GM23338 (cell line): ENCODE measurements at regions not wholly inside any gene's neighbourhood (a gene's known extent, or its start where the extent isn't known, plus 50 kb on each side); places are given as distances from the start of the nearest gene placed in this dataset.

ENCODE experiments used
- ATAC-seq: fragments of 200-7000 bp; cut with Tn5 transposase; 3 replicates; pipeline ENCODE4 v1.9.1; 2020
- DNase-seq: peaks from one replicate; pipeline ENCODE4 v3.0.0-alpha.2; 2015; ENCODE audit warnings: low spot score
- H2AFZ ChIP-seq: fragments of 200-600 bp; sonication (generic); 2 replicates; pipeline ENCODE4 v1.8.0; 2016; ENCODE audit warnings: antibody characterized with exemption, mild to moderate bottlenecking, moderate library complexity
- H3F3A ChIP-seq: fragments of 200-600 bp; sonication (generic); replicated peaks from 2 replicates; pipeline ENCODE4 v1.8.0; 2017; ENCODE audit warnings: antibody characterized with exemption, mixed run types, low read depth
- H3K27ac ChIP-seq: fragments of 200-600 bp; sonication (generic); 2 replicates; pipeline ENCODE4 v1.6.1; 2016; ENCODE audit warnings: low read depth
- H3K27me3 ChIP-seq: fragments of 200-600 bp; sonication (generic); 2 replicates; pipeline ENCODE4 v1.8.0; 2016; ENCODE audit warnings: mild to moderate bottlenecking, mixed run types, moderate library complexity; ENCODE audit not compliant: insufficient read depth
- H3K36me3 ChIP-seq: fragments of 200-600 bp; sonication (generic); 2 replicates; pipeline ENCODE4 v1.8.0; 2016; ENCODE audit warnings: mild to moderate bottlenecking; ENCODE audit not compliant: insufficient read depth
- H3K4me1 ChIP-seq: fragments of 200-600 bp; sonication (generic); 2 replicates; pipeline ENCODE4 v1.8.0; 2016; ENCODE audit warnings: mild to moderate bottlenecking, moderate library complexity; ENCODE audit not compliant: insufficient read depth
- H3K4me2 ChIP-seq: fragments of 200-600 bp; sonication (generic); 2 replicates; pipeline ENCODE4 v1.7.1; 2017; ENCODE audit warnings: mixed run types
- H3K4me3 ChIP-seq: fragments of 200-600 bp; sonication (generic); 2 replicates; pipeline ENCODE4 v1.6.1; 2016; ENCODE audit warnings: mixed run types
- H3K79me2 ChIP-seq: fragments of 200-600 bp; sonication (generic); replicated peaks from 2 replicates; pipeline ENCODE4 v1.8.0; 2017; ENCODE audit warnings: mild to moderate bottlenecking; ENCODE audit not compliant: insufficient read depth
- H3K9me2 ChIP-seq: fragments of 200-600 bp; sonication (generic); 2 replicates; pipeline ENCODE4 v1.8.0; 2017; ENCODE audit not compliant: insufficient read depth
- H4K20me1 ChIP-seq: fragments of 200-600 bp; sonication (generic); replicated peaks from 2 replicates; pipeline ENCODE4 v1.8.0; 2017; ENCODE audit warnings: mild to moderate bottlenecking; ENCODE audit not compliant: insufficient read depth
- H3K27ac Mint-ChIP-seq: 2 replicates; pipeline ENCODE4 v1.8.0; 2020; ENCODE audit warnings: inconsistent platforms, mild to moderate bottlenecking, moderate library complexity, mixed read lengths
- H3K27me3 Mint-ChIP-seq: 3 replicates; pipeline ENCODE4 v1.8.0; 2022; ENCODE audit warnings: low read depth, mild to moderate bottlenecking, moderate library complexity, mixed read lengths, inconsistent platforms; ENCODE audit not compliant: insufficient read depth, poor library complexity
- H3K36me3 Mint-ChIP-seq: 3 replicates; pipeline ENCODE4 v1.8.0; 2021; ENCODE audit warnings: low read depth, mild to moderate bottlenecking, inconsistent platforms, moderate library complexity, mixed read lengths
- H3K4me1 Mint-ChIP-seq: 3 replicates; pipeline ENCODE4 v1.8.0; 2020; ENCODE audit warnings: mild to moderate bottlenecking, inconsistent platforms, mixed read lengths
- H3K4me3 Mint-ChIP-seq: 3 replicates; pipeline ENCODE4 v1.8.0; 2021; ENCODE audit warnings: moderate library complexity, mild to moderate bottlenecking, inconsistent platforms, mixed read lengths
- H3K9me3 Mint-ChIP-seq: 3 replicates; pipeline ENCODE4 v1.8.0; 2020; ENCODE audit warnings: moderate library complexity, mild to moderate bottlenecking, inconsistent platforms, mixed read lengths
- CREB1 ChIP-seq: fragments of 250-450 bp; sonication (Bioruptor Pico); IDR thresholded peaks from 2 replicates; pipeline ENCODE4 v1.5.0; 2020; ENCODE audit warnings: low read depth, mild to moderate bottlenecking, moderate library complexity
- EZH2 ChIP-seq: fragments of 200-600 bp; sonication (generic); IDR thresholded peaks from one replicate; pipeline ENCODE4 v1.8.0; 2017; ENCODE audit warnings: antibody characterized with exemption, mild to moderate bottlenecking, low read depth; ENCODE audit not compliant: unreplicated experiment
- EZH2phosphoT487 ChIP-seq: fragments of 200-600 bp; sonication (generic); IDR thresholded peaks from one replicate; pipeline ENCODE4 v1.8.1; 2018; ENCODE audit warnings: antibody characterized with exemption; ENCODE audit not compliant: unreplicated experiment
- JUNB ChIP-seq: IDR thresholded peaks from one replicate; pipeline ENCODE4 v1.6.1; 2016; ENCODE audit warnings: antibody characterized with exemption; ENCODE audit not compliant: unreplicated experiment
- NANOG ChIP-seq: IDR thresholded peaks from 2 replicates; pipeline ENCODE4 v1.6.1; 2016; ENCODE audit warnings: antibody characterized with exemption, borderline replicate concordance
- POLR2AphosphoS5 ChIP-seq: IDR thresholded peaks from 2 replicates; pipeline ENCODE4 v1.6.1; 2016; ENCODE audit warnings: antibody characterized with exemption, low read depth
- STAT1 ChIP-seq: IDR thresholded peaks from one replicate; pipeline ENCODE4 v1.6.1; 2016; ENCODE audit warnings: antibody characterized with exemption; ENCODE audit not compliant: unreplicated experiment
- ZNF114 ChIP-seq: fragments of 250-450 bp; sonication (Bioruptor Pico); IDR thresholded peaks from 2 replicates; pipeline ENCODE4 v1.5.0; 2020; ENCODE audit warnings: mild to moderate bottlenecking, moderate library complexity
- ZNF331 ChIP-seq: fragments of 250-450 bp; sonication (Bioruptor Pico); IDR thresholded peaks from 2 replicates; pipeline ENCODE4 v1.5.0; 2020; ENCODE audit warnings: low read depth, mild to moderate bottlenecking, moderate library complexity
- TF ChIP-seq, protein P1 (sequence below), 2 experiments: fragments of 200-600 bp in 1 of 2; sonication (generic) in 1 of 2; conservative IDR thresholded peaks; 2 replicates each; pipeline versions ENCODE4 v1.5.1 to v1.6.1; 2016 to 2017; ENCODE audit warnings: antibody characterized with exemption in 2 of 2, low read depth in 2 of 2, mild to moderate bottlenecking in 2 of 2, moderate library complexity in 1 of 2
- TF ChIP-seq, protein P2 (sequence below): IDR thresholded peaks from one replicate; pipeline ENCODE4 v1.6.1; 2018; ENCODE audit warnings: antibody characterized with exemption; ENCODE audit not compliant: unreplicated experiment
- TF ChIP-seq, protein P3 (sequence below): IDR thresholded peaks from 2 replicates; pipeline ENCODE4 v1.6.1; 2016; ENCODE audit warnings: antibody characterized with exemption
- TF ChIP-seq, protein P4 (sequence below): fragments of 250-450 bp; sonication (Bioruptor Pico); IDR thresholded peaks from 2 replicates; pipeline ENCODE4 v1.5.0; 2020; ENCODE audit warnings: mild to moderate bottlenecking, moderate library complexity

DNA sequence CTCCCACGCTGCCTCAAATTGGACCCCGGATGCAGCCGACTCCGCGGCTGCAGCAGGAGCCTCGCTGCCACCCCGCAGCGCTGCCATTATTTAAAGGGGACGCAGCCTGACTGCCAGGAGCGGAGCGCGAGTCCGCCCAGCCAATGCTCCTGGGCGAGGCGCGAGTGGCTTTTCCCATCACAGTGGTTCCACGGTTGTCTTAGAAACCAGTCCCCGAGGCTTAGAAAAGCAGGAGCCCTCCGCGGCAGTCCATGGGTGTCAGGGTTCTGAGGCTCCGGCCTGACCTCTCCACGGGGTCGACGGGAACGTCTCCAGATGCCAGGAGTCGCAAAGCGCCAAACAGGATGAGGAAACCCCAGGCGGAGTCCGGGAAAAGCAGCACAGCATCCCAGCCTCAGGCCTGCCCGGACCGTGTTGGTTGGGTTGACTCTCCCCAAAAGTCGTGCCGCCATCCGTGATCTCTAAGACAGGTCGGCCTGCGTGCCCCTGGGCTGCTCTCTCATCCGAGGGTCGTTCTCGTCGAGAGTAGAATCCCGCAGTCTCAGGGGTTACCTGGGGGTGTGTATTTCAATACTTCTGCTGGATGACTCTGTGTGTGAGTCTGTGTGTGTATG, 975.8 kb upstream of the DEFB115 start:
- Mint-ChIP-seq H3K9me3 (peaks cover 69% of the 10 kb centered on the region), H3K4me3 (no peak overlapping the region), H3K4me1 (peaks cover 6% of the 10 kb centered on the region; the same call in 2 of the 3 replicates), H3K36me3 (peaks cover 14% of the 10 kb centered on the region), H3K27me3 (peaks cover 19% of the 10 kb centered on the region), H3K27ac (no peak overlapping the region)
- Histone ChIP-seq H2AFZ (no peak overlapping the region), H3K27ac (no peak overlapping the region), H3K4me1 (peaks cover 7% of the 10 kb centered on the region; the same call in 1 of the 2 replicates), H3K4me2 (no peak overlapping the region), H3F3A (no peaks in the 10 kb centered on the region), H3K27me3 (peaks cover 12% of the 10 kb centered on the region; the same call in 1 of the 2 replicates), H3K4me3 (no peak overlapping the region), H4K20me1 (no peaks in the 10 kb centered on the region), H3K79me2 (no peaks in the 10 kb centered on the region), H3K9me2 (no peaks in the 10 kb centered on the region), H3K36me3 (no peaks in the 10 kb centered on the region)
- DNase-seq (no peak), ATAC-seq (no peak)
- TF ChIP-seq, protein P1, sequence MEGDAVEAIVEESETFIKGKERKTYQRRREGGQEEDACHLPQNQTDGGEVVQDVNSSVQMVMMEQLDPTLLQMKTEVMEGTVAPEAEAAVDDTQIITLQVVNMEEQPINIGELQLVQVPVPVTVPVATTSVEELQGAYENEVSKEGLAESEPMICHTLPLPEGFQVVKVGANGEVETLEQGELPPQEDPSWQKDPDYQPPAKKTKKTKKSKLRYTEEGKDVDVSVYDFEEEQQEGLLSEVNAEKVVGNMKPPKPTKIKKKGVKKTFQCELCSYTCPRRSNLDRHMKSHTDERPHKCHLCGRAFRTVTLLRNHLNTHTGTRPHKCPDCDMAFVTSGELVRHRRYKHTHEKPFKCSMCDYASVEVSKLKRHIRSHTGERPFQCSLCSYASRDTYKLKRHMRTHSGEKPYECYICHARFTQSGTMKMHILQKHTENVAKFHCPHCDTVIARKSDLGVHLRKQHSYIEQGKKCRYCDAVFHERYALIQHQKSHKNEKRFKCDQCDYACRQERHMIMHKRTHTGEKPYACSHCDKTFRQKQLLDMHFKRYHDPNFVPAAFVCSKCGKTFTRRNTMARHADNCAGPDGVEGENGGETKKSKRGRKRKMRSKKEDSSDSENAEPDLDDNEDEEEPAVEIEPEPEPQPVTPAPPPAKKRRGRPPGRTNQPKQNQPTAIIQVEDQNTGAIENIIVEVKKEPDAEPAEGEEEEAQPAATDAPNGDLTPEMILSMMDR (conservative IDR thresholded peaks at IDR 0.05; ENCODE audit: low read depth in 2 of 2), result no peak
- no peak for TF ChIP-seq EZH2phosphoT487
- TF ChIP-seq, protein P2, sequence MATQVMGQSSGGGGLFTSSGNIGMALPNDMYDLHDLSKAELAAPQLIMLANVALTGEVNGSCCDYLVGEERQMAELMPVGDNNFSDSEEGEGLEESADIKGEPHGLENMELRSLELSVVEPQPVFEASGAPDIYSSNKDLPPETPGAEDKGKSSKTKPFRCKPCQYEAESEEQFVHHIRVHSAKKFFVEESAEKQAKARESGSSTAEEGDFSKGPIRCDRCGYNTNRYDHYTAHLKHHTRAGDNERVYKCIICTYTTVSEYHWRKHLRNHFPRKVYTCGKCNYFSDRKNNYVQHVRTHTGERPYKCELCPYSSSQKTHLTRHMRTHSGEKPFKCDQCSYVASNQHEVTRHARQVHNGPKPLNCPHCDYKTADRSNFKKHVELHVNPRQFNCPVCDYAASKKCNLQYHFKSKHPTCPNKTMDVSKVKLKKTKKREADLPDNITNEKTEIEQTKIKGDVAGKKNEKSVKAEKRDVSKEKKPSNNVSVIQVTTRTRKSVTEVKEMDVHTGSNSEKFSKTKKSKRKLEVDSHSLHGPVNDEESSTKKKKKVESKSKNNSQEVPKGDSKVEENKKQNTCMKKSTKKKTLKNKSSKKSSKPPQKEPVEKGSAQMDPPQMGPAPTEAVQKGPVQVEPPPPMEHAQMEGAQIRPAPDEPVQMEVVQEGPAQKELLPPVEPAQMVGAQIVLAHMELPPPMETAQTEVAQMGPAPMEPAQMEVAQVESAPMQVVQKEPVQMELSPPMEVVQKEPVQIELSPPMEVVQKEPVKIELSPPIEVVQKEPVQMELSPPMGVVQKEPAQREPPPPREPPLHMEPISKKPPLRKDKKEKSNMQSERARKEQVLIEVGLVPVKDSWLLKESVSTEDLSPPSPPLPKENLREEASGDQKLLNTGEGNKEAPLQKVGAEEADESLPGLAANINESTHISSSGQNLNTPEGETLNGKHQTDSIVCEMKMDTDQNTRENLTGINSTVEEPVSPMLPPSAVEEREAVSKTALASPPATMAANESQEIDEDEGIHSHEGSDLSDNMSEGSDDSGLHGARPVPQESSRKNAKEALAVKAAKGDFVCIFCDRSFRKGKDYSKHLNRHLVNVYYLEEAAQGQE, result no peak
- no peak for TF ChIP-seq JUNB
- TF ChIP-seq EZH2, result no peak
- no peak for TF ChIP-seq POLR2AphosphoS5
- TF ChIP-seq, protein P3, sequence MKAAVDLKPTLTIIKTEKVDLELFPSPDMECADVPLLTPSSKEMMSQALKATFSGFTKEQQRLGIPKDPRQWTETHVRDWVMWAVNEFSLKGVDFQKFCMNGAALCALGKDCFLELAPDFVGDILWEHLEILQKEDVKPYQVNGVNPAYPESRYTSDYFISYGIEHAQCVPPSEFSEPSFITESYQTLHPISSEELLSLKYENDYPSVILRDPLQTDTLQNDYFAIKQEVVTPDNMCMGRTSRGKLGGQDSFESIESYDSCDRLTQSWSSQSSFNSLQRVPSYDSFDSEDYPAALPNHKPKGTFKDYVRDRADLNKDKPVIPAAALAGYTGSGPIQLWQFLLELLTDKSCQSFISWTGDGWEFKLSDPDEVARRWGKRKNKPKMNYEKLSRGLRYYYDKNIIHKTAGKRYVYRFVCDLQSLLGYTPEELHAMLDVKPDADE, result no peak
- no peak for TF ChIP-seq CREB1
- TF ChIP-seq ZNF331 (CRISPR knock-in tag), result no peak
- TF ChIP-seq, protein P4, sequence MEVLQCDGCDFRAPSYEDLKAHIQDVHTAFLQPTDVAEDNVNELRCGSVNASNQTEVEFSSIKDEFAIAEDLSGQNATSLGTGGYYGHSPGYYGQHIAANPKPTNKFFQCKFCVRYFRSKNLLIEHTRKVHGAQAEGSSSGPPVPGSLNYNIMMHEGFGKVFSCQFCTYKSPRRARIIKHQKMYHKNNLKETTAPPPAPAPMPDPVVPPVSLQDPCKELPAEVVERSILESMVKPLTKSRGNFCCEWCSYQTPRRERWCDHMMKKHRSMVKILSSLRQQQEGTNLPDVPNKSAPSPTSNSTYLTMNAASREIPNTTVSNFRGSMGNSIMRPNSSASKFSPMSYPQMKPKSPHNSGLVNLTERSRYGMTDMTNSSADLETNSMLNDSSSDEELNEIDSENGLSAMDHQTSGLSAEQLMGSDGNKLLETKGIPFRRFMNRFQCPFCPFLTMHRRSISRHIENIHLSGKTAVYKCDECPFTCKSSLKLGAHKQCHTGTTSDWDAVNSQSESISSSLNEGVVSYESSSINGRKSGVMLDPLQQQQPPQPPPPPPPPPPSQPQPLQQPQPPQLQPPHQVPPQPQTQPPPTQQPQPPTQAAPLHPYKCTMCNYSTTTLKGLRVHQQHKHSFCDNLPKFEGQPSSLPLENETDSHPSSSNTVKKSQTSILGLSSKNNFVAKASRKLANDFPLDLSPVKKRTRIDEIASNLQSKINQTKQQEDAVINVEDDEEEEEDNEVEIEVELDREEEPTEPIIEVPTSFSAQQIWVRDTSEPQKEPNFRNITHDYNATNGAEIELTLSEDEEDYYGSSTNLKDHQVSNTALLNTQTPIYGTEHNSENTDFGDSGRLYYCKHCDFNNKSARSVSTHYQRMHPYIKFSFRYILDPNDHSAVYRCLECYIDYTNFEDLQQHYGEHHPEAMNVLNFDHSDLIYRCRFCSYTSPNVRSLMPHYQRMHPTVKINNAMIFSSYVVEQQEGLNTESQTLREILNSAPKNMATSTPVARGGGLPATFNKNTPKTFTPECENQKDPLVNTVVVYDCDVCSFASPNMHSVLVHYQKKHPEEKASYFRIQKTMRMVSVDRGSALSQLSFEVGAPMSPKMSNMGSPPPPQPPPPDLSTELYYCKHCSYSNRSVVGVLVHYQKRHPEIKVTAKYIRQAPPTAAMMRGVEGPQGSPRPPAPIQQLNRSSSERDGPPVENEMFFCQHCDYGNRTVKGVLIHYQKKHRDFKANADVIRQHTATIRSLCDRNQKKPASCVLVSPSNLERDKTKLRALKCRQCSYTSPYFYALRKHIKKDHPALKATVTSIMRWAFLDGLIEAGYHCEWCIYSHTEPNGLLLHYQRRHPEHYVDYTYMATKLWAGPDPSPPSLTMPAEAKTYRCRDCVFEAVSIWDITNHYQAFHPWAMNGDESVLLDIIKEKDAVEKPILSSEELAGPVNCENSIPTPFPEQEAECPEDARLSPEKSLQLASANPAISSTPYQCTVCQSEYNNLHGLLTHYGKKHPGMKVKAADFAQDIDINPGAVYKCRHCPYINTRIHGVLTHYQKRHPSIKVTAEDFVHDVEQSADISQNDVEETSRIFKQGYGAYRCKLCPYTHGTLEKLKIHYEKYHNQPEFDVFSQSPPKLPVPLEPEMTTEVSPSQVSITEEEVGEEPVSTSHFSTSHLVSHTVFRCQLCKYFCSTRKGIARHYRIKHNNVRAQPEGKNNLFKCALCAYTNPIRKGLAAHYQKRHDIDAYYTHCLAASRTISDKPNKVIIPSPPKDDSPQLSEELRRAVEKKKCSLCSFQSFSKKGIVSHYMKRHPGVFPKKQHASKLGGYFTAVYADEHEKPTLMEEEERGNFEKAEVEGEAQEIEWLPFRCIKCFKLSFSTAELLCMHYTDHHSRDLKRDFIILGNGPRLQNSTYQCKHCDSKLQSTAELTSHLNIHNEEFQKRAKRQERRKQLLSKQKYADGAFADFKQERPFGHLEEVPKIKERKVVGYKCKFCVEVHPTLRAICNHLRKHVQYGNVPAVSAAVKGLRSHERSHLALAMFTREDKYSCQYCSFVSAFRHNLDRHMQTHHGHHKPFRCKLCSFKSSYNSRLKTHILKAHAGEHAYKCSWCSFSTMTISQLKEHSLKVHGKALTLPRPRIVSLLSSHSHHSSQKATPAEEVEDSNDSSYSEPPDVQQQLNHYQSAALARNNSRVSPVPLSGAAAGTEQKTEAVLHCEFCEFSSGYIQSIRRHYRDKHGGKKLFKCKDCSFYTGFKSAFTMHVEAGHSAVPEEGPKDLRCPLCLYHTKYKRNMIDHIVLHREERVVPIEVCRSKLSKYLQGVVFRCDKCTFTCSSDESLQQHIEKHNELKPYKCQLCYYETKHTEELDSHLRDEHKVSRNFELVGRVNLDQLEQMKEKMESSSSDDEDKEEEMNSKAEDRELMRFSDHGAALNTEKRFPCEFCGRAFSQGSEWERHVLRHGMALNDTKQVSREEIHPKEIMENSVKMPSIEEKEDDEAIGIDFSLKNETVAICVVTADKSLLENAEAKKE (CRISPR knock-in tag), result no peak
- no peak for TF ChIP-seq NANOG
- no peak for TF ChIP-seq ZNF114 (CRISPR knock-in tag)
- TF ChIP-seq STAT1, result no peak
